ENCODE measurements at regions not wholly inside any gene's neighbourhood (a gene's known extent, or its start where the extent isn't known, plus 50 kb on each side); places are given as distances from the start of the nearest gene placed in this dataset.

DNA sequence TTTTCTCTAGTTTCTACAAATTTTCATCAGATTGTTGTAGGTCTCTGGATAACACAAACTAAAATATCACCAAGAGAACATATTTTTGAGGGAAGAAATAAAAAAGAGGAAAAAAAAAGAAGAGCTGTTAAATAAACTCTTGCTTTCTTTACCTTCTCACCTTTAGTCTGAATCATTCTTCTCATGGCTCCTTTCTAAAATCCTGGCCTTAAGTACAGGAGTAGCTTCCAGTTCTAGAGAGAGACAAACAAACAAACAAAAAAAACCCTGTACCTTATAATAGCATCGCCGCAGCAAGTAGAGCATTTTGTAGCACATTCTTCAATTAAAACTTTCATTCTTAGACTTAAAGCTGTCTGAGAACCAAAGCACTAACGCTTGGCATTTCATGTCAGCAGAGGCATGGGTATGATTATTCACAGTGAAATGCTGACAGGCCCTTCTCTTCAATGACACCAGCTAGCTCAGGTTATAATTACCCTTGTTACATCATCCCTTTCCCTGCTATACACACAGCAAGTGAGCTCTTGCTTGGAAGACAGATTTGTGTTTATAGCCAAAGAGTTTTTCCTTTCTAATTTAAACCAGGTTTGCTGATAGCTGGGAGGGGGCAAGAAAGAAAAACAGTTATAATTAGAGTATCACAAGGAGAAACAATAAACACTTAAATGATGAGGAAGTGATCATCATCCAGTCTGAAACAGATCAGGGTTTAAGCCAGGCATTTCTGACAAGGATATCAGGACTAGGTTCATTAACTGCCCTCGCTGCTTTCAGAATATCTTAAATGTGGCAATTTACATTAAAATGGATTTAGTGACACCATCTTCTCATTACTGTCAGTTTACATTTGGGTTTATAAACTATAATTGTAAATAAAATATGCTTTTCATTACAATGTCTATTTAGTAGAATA, 510.9 kb upstream of the ZNF608 start:
- WGBS (ENCODE audit: insufficient coverage, insufficient replicate concordance, low lambda C conversion rate, missing lambda C conversion rate), result 52% methylated on average over 4 of the region's 4 CpGs
- no TSS peak for BruUV-seq (replicated peaks)
- no peak for ATAC-seq

DNA sequence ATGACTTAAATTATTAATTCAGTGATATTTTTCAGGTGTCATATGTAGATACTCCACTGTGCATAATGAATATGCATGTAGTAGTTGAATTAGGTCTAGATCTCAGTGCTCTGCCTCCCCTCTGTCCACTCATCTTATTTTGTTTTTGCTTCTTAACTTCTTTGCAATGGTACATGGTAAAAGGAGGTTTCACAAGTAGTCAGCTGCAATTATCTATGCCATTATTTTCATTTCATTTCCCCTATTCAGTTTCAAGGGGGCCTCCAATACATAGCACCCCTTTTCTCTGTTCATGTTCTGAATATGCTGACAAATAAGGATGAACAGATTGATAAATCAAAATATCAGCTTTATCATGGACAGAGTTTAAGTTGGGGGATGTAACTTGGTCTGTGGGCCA, 511.6 kb upstream of the ZNF608 start:
- H3K4me3 ChIP-seq, result no peak overlapping the region
- no peaks in the 10 kb centered on the region for H3K79me2 ChIP-seq (ENCODE audit: control insufficient read depth, insufficient read depth, low read length)
- H2AFZ ChIP-seq (ENCODE audit: control insufficient read depth, low read depth, low read length), result no peak overlapping the region
- H3K4me2 ChIP-seq (ENCODE audit: control insufficient read depth, insufficient read depth), result no peak overlapping the region
- CTCF ChIA-PET, result no interaction called here
- FAIRE-seq (no peak), ATAC-seq (peak; percentile 40), DNase-seq (ENCODE audit: low read depth, low spot score) (no peak)
- RAD21 ChIA-PET (ENCODE audit: unreplicated experiment), result no interaction called here
- H3K27ac ChIP-seq (ENCODE audit: control insufficient read depth, insufficient read depth), result no peak overlapping the region
- intact Hi-C loops (cut with micrococcal nuclease; ENCODE audit: unreplicated experiment), result loop anchor here (5.0 kb wide), 1 partner anchor 154 kb away; no protein-coding TSS in a partner anchor
- no peaks in the 10 kb centered on the region for H3K4me1 ChIP-seq (ENCODE audit: control insufficient read depth, insufficient read depth, low read length)
- no peaks in the 10 kb centered on the region for H3K27me3 ChIP-seq (replicated peaks in 1 of 2; ENCODE audit: control insufficient read depth in 2 of 2, insufficient read depth in 2 of 2, low read length in 1 of 2)
- TF ChIP-seq CBFB (IDR thresholded peaks at IDR 0.05; ENCODE audit: low read depth) (no peak), CBX3 (IDR thresholded peaks at IDR 0.05; ENCODE audit: borderline replicate concordance, low read depth) (no peak), SP1 (IDR thresholded peaks at IDR 0.05; ENCODE audit: low read depth, low read length) (no peak), SPI1 (IDR thresholded peaks at IDR 0.05; ENCODE audit: borderline replicate concordance, insufficient read depth, low read depth, low read length) (peak; percentile 8; the same call in 1 of the 2 replicates), NR2C1 (IDR thresholded peaks at IDR 0.05) (no peak), BMI1 (IDR thresholded peaks at IDR 0.05; ENCODE audit: borderline replicate concordance) (0 out of 2 replicates have a peak, but pooled peaks have one; percentile 30), MTA2 (IDR thresholded peaks at IDR 0.05; ENCODE audit: low read depth) (peak; percentile 65)
- TF ChIP-seq, protein P1, sequence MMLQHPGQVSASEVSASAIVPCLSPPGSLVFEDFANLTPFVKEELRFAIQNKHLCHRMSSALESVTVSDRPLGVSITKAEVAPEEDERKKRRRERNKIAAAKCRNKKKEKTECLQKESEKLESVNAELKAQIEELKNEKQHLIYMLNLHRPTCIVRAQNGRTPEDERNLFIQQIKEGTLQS (IDR thresholded peaks at IDR 0.05; ENCODE audit: borderline replicate concordance, extremely low read depth, low read depth, low read length), result no peak
- SMC1A ChIA-PET (ENCODE audit: uncharacterized antibody, unreplicated experiment), result interaction anchor here (1.3 kb wide), 1 partner anchor 61 kb away, joined by 3 read pairs; no protein-coding TSS in a partner anchor
- POLR2A ChIA-PET, result no interaction called here
- no TSS peak for BruUV-seq (replicated peaks)
- H3K36me3 ChIP-seq (ENCODE audit: control insufficient read depth in 2 of 2, insufficient read depth in 2 of 2, low read length in 1 of 2), result no peaks in the 10 kb centered on the region
- H4K20me1 ChIP-seq (ENCODE audit: control insufficient read depth, insufficient read depth), result no peaks in the 10 kb centered on the region
- in situ Hi-C loops (cut with MboI), result no loop called here
- no peak overlapping the region for H3K9ac ChIP-seq (ENCODE audit: control insufficient read depth, insufficient read depth, low read length)
- no peaks in the 10 kb centered on the region; the same call in 1 of the 3 replicates for H3K9me3 ChIP-seq (replicated peaks; ENCODE audit: control insufficient read depth, insufficient read depth, low read length)

More for the DNA sequence above, 510.9 kb upstream of the ZNF608 start:
- H3K4me3 ChIP-seq, result no peak overlapping the region
- H2AFZ ChIP-seq (ENCODE audit: control insufficient read depth, low read depth, low read length), result no peak overlapping the region
- no peak for FAIRE-seq
- in situ Hi-C loops (cut with MboI), result no loop called here
- no peak for DNase-seq (ENCODE audit: low read depth, low spot score)
- ChIA-PET CTCF (no interaction called here), POLR2A (no interaction called here), RAD21 (ENCODE audit: unreplicated experiment) (no interaction called here), SMC1A (ENCODE audit: uncharacterized antibody, unreplicated experiment) (interaction anchor here (1.3 kb wide), 1 partner anchor 60 kb away, joined by 3 read pairs; no protein-coding TSS in a partner anchor)
- no peaks in the 10 kb centered on the region for H3K27me3 ChIP-seq (replicated peaks in 1 of 2; ENCODE audit: control insufficient read depth in 2 of 2, insufficient read depth in 2 of 2, low read length in 1 of 2)
- H3K79me2 ChIP-seq (ENCODE audit: control insufficient read depth, insufficient read depth, low read length), result no peaks in the 10 kb centered on the region
- no peak overlapping the region for H3K4me2 ChIP-seq (ENCODE audit: control insufficient read depth, insufficient read depth)
- no peaks in the 10 kb centered on the region; the same call in 1 of the 3 replicates for H3K9me3 ChIP-seq (replicated peaks; ENCODE audit: control insufficient read depth, insufficient read depth, low read length)
- TF ChIP-seq SIN3A (IDR thresholded peaks at IDR 0.05; ENCODE audit: low read depth, low read length), result no peak
- H3K4me1 ChIP-seq (ENCODE audit: control insufficient read depth, insufficient read depth, low read length), result no peaks in the 10 kb centered on the region
- no peak overlapping the region for H3K27ac ChIP-seq (ENCODE audit: control insufficient read depth, insufficient read depth)
- no peaks in the 10 kb centered on the region for H3K36me3 ChIP-seq (ENCODE audit: control insufficient read depth in 2 of 2, insufficient read depth in 2 of 2, low read length in 1 of 2)
- intact Hi-C loops (cut with micrococcal nuclease; ENCODE audit: unreplicated experiment), result loop anchor here (5.0 kb wide), 1 partner anchor 155 kb away; no protein-coding TSS in a partner anchor
- H4K20me1 ChIP-seq (ENCODE audit: control insufficient read depth, insufficient read depth), result no peaks in the 10 kb centered on the region
- no peak overlapping the region for H3K9ac ChIP-seq (ENCODE audit: control insufficient read depth, insufficient read depth, low read length)

Measured in GM12878 (cell line).